Central memory CD8-positive, alpha-beta T cell (primary cell): ENCODE measurements at regions not wholly inside any gene's neighbourhood (a gene's known extent, or its start where the extent isn't known, plus 50 kb on each side); places are given as distances from the start of the nearest gene placed in this dataset.

Experiments used
- ATAC-seq: fragments of 150-1000 bp; cut with Tn5 transposase; replicated peaks from 2 replicates; pipeline ENCODE4 v1.10.0; 2022; ENCODE audit warnings: mild to moderate bottlenecking, moderate FRiP score, moderate number of reproducible peaks; ENCODE audit not compliant: poor library complexity, severe bottlenecking; ENCODE audit errors: extremely low read depth
- DNase-seq, 2 donors: peaks; one replicate each; pipeline ENCODE4 v3.0.0; 2021; ENCODE audit warnings: low spot score in 2 of 2
- H3K27ac Mint-ChIP-seq: one replicate; pipeline ENCODE4 v1.8.0; 2022; ENCODE audit warnings: low read depth, mild to moderate bottlenecking, moderate library complexity, mixed read lengths
- H3K27me3 Mint-ChIP-seq: one replicate; pipeline ENCODE4 v1.8.0; 2022; ENCODE audit warnings: mixed read lengths
- H3K36me3 Mint-ChIP-seq: one replicate; pipeline ENCODE4 v1.8.0; 2022; ENCODE audit warnings: mild to moderate bottlenecking, moderate library complexity, mixed read lengths; ENCODE audit not compliant: insufficient read depth
- H3K4me1 Mint-ChIP-seq: one replicate; pipeline ENCODE4 v1.8.0; 2022; ENCODE audit warnings: mixed read lengths
- H3K4me3 Mint-ChIP-seq: one replicate; pipeline ENCODE4 v1.8.0; 2022; ENCODE audit warnings: mild to moderate bottlenecking, moderate library complexity, mixed read lengths
- H3K9me3 Mint-ChIP-seq: one replicate; pipeline ENCODE4 v1.8.0; 2022; ENCODE audit warnings: mixed read lengths

GRCh38 chr6:150312844-150313584 lies 55.8 kb upstream of the IYD start:
- Mint-ChIP-seq H3K27ac (no peak overlapping the region), H3K36me3 (peaks cover 3% of the 10 kb centered on the region), H3K4me1 (peaks cover 59% of the 10 kb centered on the region), H3K27me3 (no peaks in the 10 kb centered on the region), H3K4me3 (no peak overlapping the region), H3K9me3 (no peaks in the 10 kb centered on the region)
- no peak for DNase-seq
- ATAC-seq = no peak

- ATAC-seq (no peak), DNase-seq (no peak)
- H3K4me1 Mint-ChIP-seq = peaks cover 53% of the 10 kb centered on the region
- no peak overlapping the region for H3K27ac Mint-ChIP-seq
- H3K27me3 Mint-ChIP-seq = no peaks in the 10 kb centered on the region
- H3K4me3 Mint-ChIP-seq = no peak overlapping the region
- H3K36me3 Mint-ChIP-seq = peaks cover 3% of the 10 kb centered on the region
- no peaks in the 10 kb centered on the region for H3K9me3 Mint-ChIP-seq
These were observed 55.0 kb upstream of the IYD start for GRCh38 chr6:150313781-150314180.

GRCh38 chr6:150314230-150315188 lies 54.3 kb upstream of the IYD start:
- ATAC-seq (no peak), DNase-seq (no peak)
- Mint-ChIP-seq H3K4me1 (peaks cover 46% of the 10 kb centered on the region), H3K27ac (no peak overlapping the region), H3K27me3 (no peaks in the 10 kb centered on the region), H3K9me3 (no peaks in the 10 kb centered on the region), H3K4me3 (no peak overlapping the region), H3K36me3 (peaks cover 3% of the 10 kb centered on the region)

GRCh38 chr6:150315626-150316025 lies 53.2 kb upstream of the IYD start:
- ATAC-seq (no peak), DNase-seq (no peak)
- Mint-ChIP-seq H3K4me3 (no peak overlapping the region), H3K36me3 (peaks cover 3% of the 10 kb centered on the region), H3K4me1 (peaks cover 36% of the 10 kb centered on the region), H3K27me3 (no peaks in the 10 kb centered on the region), H3K27ac (no peak overlapping the region), H3K9me3 (no peaks in the 10 kb centered on the region)

DNA sequence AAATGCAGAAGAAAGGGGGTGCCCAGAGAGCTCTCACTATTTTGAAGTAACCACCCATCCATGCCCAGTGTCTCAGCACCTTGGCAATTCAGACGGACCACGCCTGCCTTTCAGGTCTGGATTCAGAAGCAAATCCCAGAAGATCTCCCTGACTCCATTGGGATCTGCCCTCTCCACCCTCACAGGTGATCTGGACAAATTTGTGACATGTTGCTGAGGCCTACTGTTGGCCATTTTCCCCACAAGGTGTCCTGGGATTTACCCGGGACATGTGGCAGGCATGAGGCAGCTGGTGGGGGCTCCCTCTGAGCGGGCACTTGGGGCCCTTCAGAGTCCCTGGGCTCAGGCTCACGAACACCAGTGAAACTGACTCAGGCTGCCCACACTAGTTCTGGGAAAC lies 51.9 kb upstream of the IYD start:
- H3K27me3 Mint-ChIP-seq = no peaks in the 10 kb centered on the region
- no peak overlapping the region for H3K27ac Mint-ChIP-seq
- H3K4me1 Mint-ChIP-seq = peaks cover 24% of the 10 kb centered on the region
- no peaks in the 10 kb centered on the region for H3K36me3 Mint-ChIP-seq
- DNase-seq (no peak), ATAC-seq (no peak)
- no peak overlapping the region for H3K4me3 Mint-ChIP-seq
- H3K9me3 Mint-ChIP-seq = no peaks in the 10 kb centered on the region
